ENCODE measurements at regions not wholly inside any gene's neighbourhood (a gene's known extent, or its start where the extent isn't known, plus 50 kb on each side); places are given as distances from the start of the nearest gene placed in this dataset.

DNA sequence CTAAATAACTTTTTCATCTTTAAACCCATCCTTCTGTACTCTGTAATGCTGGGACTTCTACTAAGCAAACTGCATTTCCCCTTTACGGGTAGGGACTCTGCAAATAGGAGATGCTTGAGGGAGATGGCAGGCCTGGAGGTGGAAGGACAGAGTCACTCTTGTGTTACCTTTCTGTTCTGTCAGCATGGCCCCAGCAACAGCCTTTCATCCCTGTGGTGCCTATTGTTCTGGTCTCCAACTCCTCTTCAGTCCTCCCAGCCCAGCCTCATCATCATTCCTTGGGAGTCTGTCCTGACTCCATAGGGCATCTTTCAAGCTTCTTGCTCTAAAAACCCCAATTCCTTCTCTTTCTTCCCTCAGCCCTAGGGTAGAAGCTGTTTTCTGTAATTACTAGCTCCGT lies 230.0 kb downstream of the SNX13 start:
- TF ChIP-seq, protein P1, sequence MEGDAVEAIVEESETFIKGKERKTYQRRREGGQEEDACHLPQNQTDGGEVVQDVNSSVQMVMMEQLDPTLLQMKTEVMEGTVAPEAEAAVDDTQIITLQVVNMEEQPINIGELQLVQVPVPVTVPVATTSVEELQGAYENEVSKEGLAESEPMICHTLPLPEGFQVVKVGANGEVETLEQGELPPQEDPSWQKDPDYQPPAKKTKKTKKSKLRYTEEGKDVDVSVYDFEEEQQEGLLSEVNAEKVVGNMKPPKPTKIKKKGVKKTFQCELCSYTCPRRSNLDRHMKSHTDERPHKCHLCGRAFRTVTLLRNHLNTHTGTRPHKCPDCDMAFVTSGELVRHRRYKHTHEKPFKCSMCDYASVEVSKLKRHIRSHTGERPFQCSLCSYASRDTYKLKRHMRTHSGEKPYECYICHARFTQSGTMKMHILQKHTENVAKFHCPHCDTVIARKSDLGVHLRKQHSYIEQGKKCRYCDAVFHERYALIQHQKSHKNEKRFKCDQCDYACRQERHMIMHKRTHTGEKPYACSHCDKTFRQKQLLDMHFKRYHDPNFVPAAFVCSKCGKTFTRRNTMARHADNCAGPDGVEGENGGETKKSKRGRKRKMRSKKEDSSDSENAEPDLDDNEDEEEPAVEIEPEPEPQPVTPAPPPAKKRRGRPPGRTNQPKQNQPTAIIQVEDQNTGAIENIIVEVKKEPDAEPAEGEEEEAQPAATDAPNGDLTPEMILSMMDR (IDR thresholded peaks at IDR 0.05) = no peak
- TF ChIP-seq POLR2A (IDR thresholded peaks at IDR 0.05) = no peak

Measured in right lobe of liver (tissue), 4 donors.